ENCODE measurements at regions not wholly inside any gene's neighbourhood (a gene's known extent, or its start where the extent isn't known, plus 50 kb on each side); places are given as distances from the start of the nearest gene placed in this dataset.

- no peak for TF ChIP-seq POLR2AphosphoS5 (IDR thresholded peaks at IDR 0.05)
- TF ChIP-seq, protein P1, sequence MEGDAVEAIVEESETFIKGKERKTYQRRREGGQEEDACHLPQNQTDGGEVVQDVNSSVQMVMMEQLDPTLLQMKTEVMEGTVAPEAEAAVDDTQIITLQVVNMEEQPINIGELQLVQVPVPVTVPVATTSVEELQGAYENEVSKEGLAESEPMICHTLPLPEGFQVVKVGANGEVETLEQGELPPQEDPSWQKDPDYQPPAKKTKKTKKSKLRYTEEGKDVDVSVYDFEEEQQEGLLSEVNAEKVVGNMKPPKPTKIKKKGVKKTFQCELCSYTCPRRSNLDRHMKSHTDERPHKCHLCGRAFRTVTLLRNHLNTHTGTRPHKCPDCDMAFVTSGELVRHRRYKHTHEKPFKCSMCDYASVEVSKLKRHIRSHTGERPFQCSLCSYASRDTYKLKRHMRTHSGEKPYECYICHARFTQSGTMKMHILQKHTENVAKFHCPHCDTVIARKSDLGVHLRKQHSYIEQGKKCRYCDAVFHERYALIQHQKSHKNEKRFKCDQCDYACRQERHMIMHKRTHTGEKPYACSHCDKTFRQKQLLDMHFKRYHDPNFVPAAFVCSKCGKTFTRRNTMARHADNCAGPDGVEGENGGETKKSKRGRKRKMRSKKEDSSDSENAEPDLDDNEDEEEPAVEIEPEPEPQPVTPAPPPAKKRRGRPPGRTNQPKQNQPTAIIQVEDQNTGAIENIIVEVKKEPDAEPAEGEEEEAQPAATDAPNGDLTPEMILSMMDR (IDR thresholded peaks at IDR 0.05), result no peak
- TF ChIP-seq POLR2A (IDR thresholded peaks at IDR 0.05), result no peak
Observed at GRCh38 chr9:79447762-79448161, 124.0 kb upstream of the TLE4 start.

Data from transverse colon (tissue), 4 donors.